ENCODE measurements at regions not wholly inside any gene's neighbourhood (a gene's known extent, or its start where the extent isn't known, plus 50 kb on each side); places are given as distances from the start of the nearest gene placed in this dataset.
"Not testable (repeated sequence)": the region's sequence is repeated elsewhere in the genome, so short reads cannot be mapped to it uniquely, and the experiment has no call there.

- H3K4me3 ChIP-seq (ENCODE audit: low read depth, low read length), result no peak overlapping the region
- TF ChIP-seq POLR2A (IDR thresholded peaks at IDR 0.05; ENCODE audit: extremely low read depth, insufficient read length), result no peak
- TF ChIP-seq, protein P1, sequence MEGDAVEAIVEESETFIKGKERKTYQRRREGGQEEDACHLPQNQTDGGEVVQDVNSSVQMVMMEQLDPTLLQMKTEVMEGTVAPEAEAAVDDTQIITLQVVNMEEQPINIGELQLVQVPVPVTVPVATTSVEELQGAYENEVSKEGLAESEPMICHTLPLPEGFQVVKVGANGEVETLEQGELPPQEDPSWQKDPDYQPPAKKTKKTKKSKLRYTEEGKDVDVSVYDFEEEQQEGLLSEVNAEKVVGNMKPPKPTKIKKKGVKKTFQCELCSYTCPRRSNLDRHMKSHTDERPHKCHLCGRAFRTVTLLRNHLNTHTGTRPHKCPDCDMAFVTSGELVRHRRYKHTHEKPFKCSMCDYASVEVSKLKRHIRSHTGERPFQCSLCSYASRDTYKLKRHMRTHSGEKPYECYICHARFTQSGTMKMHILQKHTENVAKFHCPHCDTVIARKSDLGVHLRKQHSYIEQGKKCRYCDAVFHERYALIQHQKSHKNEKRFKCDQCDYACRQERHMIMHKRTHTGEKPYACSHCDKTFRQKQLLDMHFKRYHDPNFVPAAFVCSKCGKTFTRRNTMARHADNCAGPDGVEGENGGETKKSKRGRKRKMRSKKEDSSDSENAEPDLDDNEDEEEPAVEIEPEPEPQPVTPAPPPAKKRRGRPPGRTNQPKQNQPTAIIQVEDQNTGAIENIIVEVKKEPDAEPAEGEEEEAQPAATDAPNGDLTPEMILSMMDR (IDR thresholded peaks at IDR 0.05; ENCODE audit: low read depth, low read length), result no peak
- TF ChIP-seq, protein P2, sequence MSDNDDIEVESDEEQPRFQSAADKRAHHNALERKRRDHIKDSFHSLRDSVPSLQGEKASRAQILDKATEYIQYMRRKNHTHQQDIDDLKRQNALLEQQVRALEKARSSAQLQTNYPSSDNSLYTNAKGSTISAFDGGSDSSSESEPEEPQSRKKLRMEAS (IDR thresholded peaks at IDR 0.05; ENCODE audit: low read depth, low read length), result no peak
- TF ChIP-seq MYC (IDR thresholded peaks at IDR 0.05; ENCODE audit: low read depth, low read length), result no peak
- DNase-seq (ENCODE audit: low read depth), result no peak
These were observed 385.9 kb upstream of the NOCT start for GRCh38 chr4:138629669-138630068.

- no peak for DNase-seq (ENCODE audit: low read depth)
- H3K4me3 ChIP-seq (ENCODE audit: low read depth, low read length), result no peak overlapping the region
- TF ChIP-seq, protein P2 (IDR thresholded peaks at IDR 0.05; ENCODE audit: low read depth, low read length), result no peak
- TF ChIP-seq MYC (IDR thresholded peaks at IDR 0.05; ENCODE audit: low read depth, low read length), result no peak
- TF ChIP-seq, protein P1 (IDR thresholded peaks at IDR 0.05; ENCODE audit: low read depth, low read length), result no peak
- TF ChIP-seq POLR2A (IDR thresholded peaks at IDR 0.05; ENCODE audit: extremely low read depth, insufficient read length), result no peak
These were observed 384.9 kb upstream of the SLC7A11 start for GRCh38 chr4:138627096-138627495.

DNA sequence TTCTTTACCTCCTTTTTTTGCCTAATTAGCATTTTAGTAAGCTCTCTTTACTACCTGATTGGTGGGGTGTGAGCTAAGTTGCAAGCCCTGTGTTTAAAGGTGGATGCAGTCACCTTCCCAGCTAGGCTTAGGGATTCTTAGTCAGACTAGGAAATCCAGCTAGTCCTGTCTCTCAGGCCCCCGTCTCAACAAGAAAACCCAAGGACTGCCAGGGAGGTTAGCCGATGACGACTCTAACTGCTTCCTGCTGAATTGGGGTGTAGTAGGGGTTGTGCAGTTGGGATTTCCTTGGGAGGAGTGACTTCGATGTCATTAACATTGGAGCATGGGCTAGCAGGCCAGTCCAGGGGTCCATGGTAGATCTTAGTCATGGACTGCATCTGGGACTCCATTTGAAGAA, 380.2 kb upstream of the SLC7A11 start:
- not testable (repeated sequence) for DNase-seq (ENCODE audit: low read depth); H3K4me3 ChIP-seq (ENCODE audit: low read depth, low read length)

DNA sequence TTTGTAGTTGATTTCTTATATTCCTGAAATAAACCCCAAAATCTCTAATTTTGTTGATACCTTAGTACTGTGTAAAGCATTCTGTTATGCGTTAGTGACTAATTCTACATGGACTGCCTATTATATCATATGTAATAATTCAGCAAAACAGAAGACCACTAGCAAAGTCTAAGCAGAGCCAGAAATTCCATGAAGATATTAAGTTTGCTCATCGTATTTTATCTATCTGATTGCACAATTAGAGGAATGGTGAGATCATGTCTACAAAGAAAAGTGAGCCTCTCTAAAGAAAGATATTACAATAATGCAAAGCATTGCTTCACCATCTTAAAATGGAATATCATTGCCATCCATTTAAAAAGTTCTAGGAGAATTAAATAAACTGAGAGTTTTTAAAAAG, 374.6 kb upstream of the SLC7A11 start:
- no peak for DNase-seq (ENCODE audit: low read depth)
- no peak for TF ChIP-seq MYC (IDR thresholded peaks at IDR 0.05; ENCODE audit: low read depth, low read length)
- TF ChIP-seq, protein P2 (IDR thresholded peaks at IDR 0.05; ENCODE audit: low read depth, low read length), result no peak
- TF ChIP-seq, protein P1 (IDR thresholded peaks at IDR 0.05; ENCODE audit: low read depth, low read length), result no peak
- no peak for TF ChIP-seq POLR2A (IDR thresholded peaks at IDR 0.05; ENCODE audit: extremely low read depth, insufficient read length)

DNA sequence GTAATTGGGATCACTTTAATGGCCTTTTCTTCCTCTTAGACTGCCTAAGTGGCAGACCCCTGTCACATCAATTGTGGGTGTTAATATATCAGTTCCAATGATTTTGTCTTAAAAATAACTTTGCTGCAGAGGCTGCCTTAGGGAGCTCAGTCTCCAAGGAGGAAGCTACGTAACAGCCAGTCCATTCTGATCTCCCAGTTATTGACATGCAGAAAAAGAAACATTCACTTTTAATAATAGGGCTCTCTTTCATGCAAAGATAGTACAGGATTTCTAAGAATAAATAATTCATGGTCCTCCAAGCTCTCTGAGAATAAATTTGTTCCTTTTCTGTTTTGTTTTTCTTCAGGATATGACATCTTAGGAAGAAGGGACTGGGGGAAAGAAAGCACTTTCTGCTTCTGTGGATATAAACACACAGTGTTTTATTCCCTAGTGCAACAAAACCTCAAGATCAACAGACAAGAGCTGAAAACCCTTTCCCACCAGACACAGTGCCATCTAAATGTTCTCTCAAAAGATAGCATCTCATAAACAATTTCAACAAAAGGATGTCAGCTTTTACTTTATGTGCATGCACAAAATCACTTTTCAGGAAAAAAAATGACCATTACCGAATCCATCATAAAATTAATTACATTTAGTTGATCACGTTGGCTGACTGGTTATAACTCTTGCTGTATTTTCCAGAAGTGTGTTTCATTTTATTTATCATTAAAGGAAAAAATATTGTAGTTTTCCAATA, 372.4 kb upstream of the SLC7A11 start:
- no peak overlapping the region for H3K4me3 ChIP-seq (ENCODE audit: low read depth, low read length)
- DNase-seq (ENCODE audit: low read depth), result no peak
- TF ChIP-seq POLR2A (IDR thresholded peaks at IDR 0.05; ENCODE audit: extremely low read depth, insufficient read length) (no peak), MYC (IDR thresholded peaks at IDR 0.05; ENCODE audit: low read depth, low read length) (no peak)
- TF ChIP-seq, protein P2 (IDR thresholded peaks at IDR 0.05; ENCODE audit: low read depth, low read length), result no peak
- TF ChIP-seq, protein P1 (IDR thresholded peaks at IDR 0.05; ENCODE audit: low read depth, low read length), result no peak

More for the DNA sequence above, 374.6 kb upstream of the SLC7A11 start:
- no peak overlapping the region for H3K4me3 ChIP-seq (ENCODE audit: low read depth, low read length)

- TF ChIP-seq, protein P2 (IDR thresholded peaks at IDR 0.05; ENCODE audit: low read depth, low read length), result no peak
- no peak overlapping the region for H3K4me3 ChIP-seq (ENCODE audit: low read depth, low read length)
- DNase-seq (ENCODE audit: low read depth), result no peak
These were observed 370.3 kb upstream of the SLC7A11 start for GRCh38 chr4:138612428-138612827.

DNA sequence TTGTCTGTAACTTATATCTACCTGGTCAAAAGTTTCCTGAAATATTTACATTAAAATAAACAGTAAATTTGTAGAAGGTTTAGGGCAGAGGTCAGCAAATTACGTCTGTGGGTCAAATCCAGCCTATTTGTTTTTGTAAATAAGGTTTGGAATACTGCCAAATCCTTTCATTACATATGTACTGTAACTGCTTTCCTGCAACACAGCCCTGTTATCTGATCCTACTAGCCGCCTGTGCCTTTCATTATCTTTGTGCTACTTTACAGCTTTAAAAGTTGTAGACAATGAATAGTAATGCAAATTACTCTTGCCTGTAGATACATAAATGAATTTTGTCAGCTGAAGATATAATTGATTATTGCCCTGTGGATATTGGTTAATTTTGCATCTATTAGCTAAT, 369.6 kb upstream of the SLC7A11 start:
- no peak overlapping the region for H3K4me3 ChIP-seq (ENCODE audit: low read depth, low read length)
- TF ChIP-seq MYC (IDR thresholded peaks at IDR 0.05; ENCODE audit: low read depth, low read length) (no peak), POLR2A (IDR thresholded peaks at IDR 0.05; ENCODE audit: extremely low read depth, insufficient read length) (no peak)
- TF ChIP-seq, protein P1 (IDR thresholded peaks at IDR 0.05; ENCODE audit: low read depth, low read length), result no peak
- TF ChIP-seq, protein P2 (IDR thresholded peaks at IDR 0.05; ENCODE audit: low read depth, low read length), result no peak
- DNase-seq (ENCODE audit: low read depth), result no peak
